Lung microvascular endothelial cell (primary cell): ENCODE measurements at regions not wholly inside any gene's neighbourhood (a gene's known extent, or its start where the extent isn't known, plus 50 kb on each side); places are given as distances from the start of the nearest gene placed in this dataset.
A peak's percentile ranks its signal among the peaks of the same experiment; 100 is the strongest.

Experiments used
- DNase-seq, 2 donors: peaks; one replicate each; pipeline versions ENCODE4 v3.0.0 to v3.0.0-alpha.2; 2010; ENCODE audit warnings: low read depth in 2 of 2

- peak in 1 of 2 donors; percentile 8 for DNase-seq
These were observed 338.0 kb downstream of the MAN2A1 start for GRCh38 chr5:110027527-110028322.

GRCh38 chr5:110031402-110032140 lies 341.8 kb downstream of the MAN2A1 start:
- no peak for DNase-seq

- DNase-seq = no peak
These were observed 342.6 kb downstream of the MAN2A1 start for GRCh38 chr5:110032376-110032775.

GRCh38 chr5:110034056-110034600 lies 344.4 kb downstream of the MAN2A1 start:
- DNase-seq = no peak

- DNase-seq = no peak
These were observed 348.7 kb downstream of the MAN2A1 start for GRCh38 chr5:110038297-110038997.

- peak; percentile 7 to 12 for DNase-seq
These were observed 350.5 kb downstream of the MAN2A1 start for GRCh38 chr5:110040178-110040577.

- no peak for DNase-seq
These were observed 353.3 kb downstream of the MAN2A1 start for GRCh38 chr5:110043025-110043424.

- DNase-seq = no peak
These were observed 355.4 kb downstream of the MAN2A1 start for GRCh38 chr5:110045158-110045557.

- DNase-seq = no peak
These were observed 358.8 kb downstream of the MAN2A1 start for GRCh38 chr5:110048491-110048890.

- DNase-seq = no peak
These were observed 360.1 kb downstream of the MAN2A1 start for GRCh38 chr5:110049816-110050215.

GRCh38 chr5:110050640-110051345 lies 361.1 kb downstream of the MAN2A1 start:
- no peak for DNase-seq

GRCh38 chr5:110053205-110053604 lies 363.5 kb downstream of the MAN2A1 start:
- no peak for DNase-seq

GRCh38 chr5:110053824-110054223 lies 364.1 kb downstream of the MAN2A1 start:
- no peak for DNase-seq

GRCh38 chr5:110054240-110054639 lies 364.5 kb downstream of the MAN2A1 start:
- DNase-seq = peak; percentile 9 to 93

GRCh38 chr5:110055302-110055701 lies 365.6 kb downstream of the MAN2A1 start:
- DNase-seq = no peak

GRCh38 chr5:110056580-110057114 lies 366.9 kb downstream of the MAN2A1 start:
- no peak for DNase-seq

GRCh38 chr5:110058175-110058574 lies 368.4 kb downstream of the MAN2A1 start:
- DNase-seq = no peak

GRCh38 chr5:110062246-110062645 lies 372.5 kb downstream of the MAN2A1 start:
- no peak for DNase-seq

GRCh38 chr5:110063640-110064602 lies 374.2 kb downstream of the MAN2A1 start:
- no peak for DNase-seq
